ENCODE measurements at regions not wholly inside any gene's neighbourhood (a gene's known extent, or its start where the extent isn't known, plus 50 kb on each side); places are given as distances from the start of the nearest gene placed in this dataset.

DNA sequence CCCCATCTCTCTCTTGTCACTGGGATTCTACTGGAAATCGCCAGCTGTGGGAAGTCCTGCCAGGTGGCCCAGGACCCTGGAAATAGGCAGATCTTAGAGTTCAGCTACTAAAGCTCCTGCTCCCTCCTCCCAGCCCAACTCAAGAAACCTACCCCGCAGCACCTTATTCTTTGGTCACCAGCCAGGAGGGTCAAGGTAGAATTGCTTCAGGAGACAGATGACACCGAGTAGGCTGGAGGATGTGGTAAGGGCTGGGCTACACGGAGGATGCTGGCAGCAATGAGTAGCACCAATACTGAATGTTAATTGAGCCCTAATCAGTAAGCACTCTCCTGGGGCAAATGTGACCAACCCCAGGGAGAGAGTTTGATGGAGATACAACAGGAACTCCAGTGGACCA lies 119.7 kb upstream of the VASH1 start:
- TF ChIP-seq CTCF (IDR thresholded peaks at IDR 0.05): no peak
- TF ChIP-seq POLR2A (IDR thresholded peaks at IDR 0.05): no peak

Data from adrenal gland (tissue), 5 donors.